Eye (tissue), 1 donor: ENCODE measurements at regions not wholly inside any gene's neighbourhood (a gene's known extent, or its start where the extent isn't known, plus 50 kb on each side); places are given as distances from the start of the nearest gene placed in this dataset.
A peak's percentile ranks its signal among the peaks of the same experiment; 100 is the strongest.

Experiments
- DNase-seq: peaks from one replicate; pipeline ENCODE4 v3.0.0-alpha.2; 2015

- DNase-seq: no peak
Observed at GRCh38 chr12:3987571-3987970, 114.4 kb upstream of the PARP11 start.

- DNase-seq: no peak
Observed at GRCh38 chr12:3980504-3981272, 107.5 kb upstream of the PARP11 start.

- DNase-seq: no peak
Observed at GRCh38 chr12:3977621-3978020, 104.4 kb upstream of the PARP11 start.

- DNase-seq: no peak
Observed at GRCh38 chr12:3976351-3976938, 103.2 kb upstream of the PARP11 start.

- no peak for DNase-seq
Observed at GRCh38 chr12:3975652-3976051, 102.5 kb upstream of the PARP11 start.

- no peak for DNase-seq
Observed at GRCh38 chr12:3974883-3975282, 101.7 kb upstream of the PARP11 start.

GRCh38 chr12:3973973-3974644 is 100.9 kb upstream of the PARP11 start:
- DNase-seq: no peak

- DNase-seq: no peak
Observed at GRCh38 chr12:3973269-3973884, 100.2 kb upstream of the PARP11 start.

- DNase-seq: no peak
Observed at GRCh38 chr12:3972576-3972975, 99.4 kb upstream of the PARP11 start.

GRCh38 chr12:3968523-3968922 is 95.3 kb upstream of the PARP11 start:
- DNase-seq: no peak

GRCh38 chr12:3967556-3968160 is 94.5 kb upstream of the PARP11 start:
- peak; percentile 26 for DNase-seq

- DNase-seq: no peak
Observed at GRCh38 chr12:3966376-3966775, 93.2 kb upstream of the PARP11 start.

GRCh38 chr12:3965046-3965445 is 91.8 kb upstream of the PARP11 start:
- no peak for DNase-seq

GRCh38 chr12:3964439-3964838 is 91.2 kb upstream of the PARP11 start:
- DNase-seq: peak; percentile 62

- no peak for DNase-seq
Observed at GRCh38 chr12:3962631-3963483, 89.7 kb upstream of the PARP11 start.

- DNase-seq: no peak
Observed at GRCh38 chr12:3961591-3961990, 88.4 kb upstream of the PARP11 start.

- peak; percentile 22 for DNase-seq
Observed at GRCh38 chr12:3959799-3960560, 86.8 kb upstream of the PARP11 start.

GRCh38 chr12:3958534-3958933 is 85.3 kb upstream of the PARP11 start:
- DNase-seq: no peak

GRCh38 chr12:3951380-3952135 is 78.4 kb upstream of the PARP11 start:
- DNase-seq: no peak

GRCh38 chr12:3950714-3951320 is 77.6 kb upstream of the PARP11 start:
- no peak for DNase-seq
